GM11168 (cell line): ENCODE measurements at regions not wholly inside any gene's neighbourhood (a gene's known extent, or its start where the extent isn't known, plus 50 kb on each side); places are given as distances from the start of the nearest gene placed in this dataset.

Experiments used
- in situ Hi-C: fragments of 300-500 bp; cut with MboI; formaldehyde crosslinking; loops from one replicate; pipeline ENCODE4 v1.12.0; 2022; ENCODE audit warnings: low sequenced_read_pairs; ENCODE audit not compliant: unreplicated experiment

DNA sequence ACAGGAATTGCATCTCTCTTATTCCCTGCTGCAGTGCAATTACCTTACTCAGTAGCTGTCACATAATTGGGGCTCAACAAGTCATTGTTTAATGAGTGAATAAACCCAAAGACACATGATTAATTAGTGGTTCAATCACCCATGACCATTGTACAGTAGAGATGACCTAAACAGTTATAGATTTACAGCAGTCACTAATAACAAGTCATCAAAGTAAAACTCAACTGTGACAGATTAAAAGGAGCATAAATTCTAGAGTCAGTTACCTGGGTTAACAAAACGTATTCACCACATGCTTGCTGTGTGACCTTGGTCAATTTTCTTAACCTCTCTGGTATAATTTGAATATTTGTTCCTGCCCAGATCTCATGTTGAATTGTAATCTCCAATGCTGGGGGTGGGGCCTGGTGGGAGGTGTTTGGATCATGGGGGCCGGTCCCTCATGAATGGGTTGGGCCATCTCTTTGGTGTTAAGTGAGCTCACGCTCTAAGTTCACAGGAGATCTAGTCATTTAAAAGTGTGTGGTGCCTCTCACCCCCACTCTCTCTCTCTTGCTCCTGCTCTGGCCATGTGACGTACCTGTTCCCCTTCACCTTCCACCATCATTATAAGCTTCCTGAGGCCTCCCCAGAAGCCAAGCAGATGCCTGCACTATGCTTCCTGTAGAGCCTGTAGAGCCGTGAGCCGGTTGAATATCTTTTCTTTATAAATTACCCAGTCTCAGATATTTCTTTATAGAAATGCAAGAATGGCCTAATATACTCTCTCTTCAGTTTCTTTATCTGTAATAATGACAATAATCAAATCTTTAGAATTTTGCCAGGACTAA lies 141.9 kb upstream of the PLEKHG7 start:
- in situ Hi-C loops = loop anchor here (10.0 kb wide), 2 partner anchors 196 to 416 kb away; partner anchors contain the start of gene BTG1

DNA sequence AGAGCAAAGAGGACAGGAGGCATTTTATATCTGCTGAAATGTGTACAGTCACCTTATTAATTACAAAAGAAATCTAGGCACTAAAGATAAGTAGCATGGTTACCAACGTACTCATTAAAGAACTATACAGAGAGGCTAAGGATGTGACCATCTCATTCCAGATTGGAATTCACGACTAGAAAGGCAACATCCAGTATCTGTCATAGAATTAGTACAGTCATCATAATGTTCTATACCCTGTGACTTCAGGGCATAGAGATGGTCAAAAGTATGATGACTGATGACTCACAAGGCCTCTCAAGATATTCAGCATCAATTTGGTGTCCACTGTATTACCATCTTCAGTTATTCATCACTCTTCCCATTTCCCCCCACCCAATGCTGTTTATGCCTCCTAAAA lies 144.0 kb upstream of the PLEKHG7 start:
- in situ Hi-C loops = no loop called here

DNA sequence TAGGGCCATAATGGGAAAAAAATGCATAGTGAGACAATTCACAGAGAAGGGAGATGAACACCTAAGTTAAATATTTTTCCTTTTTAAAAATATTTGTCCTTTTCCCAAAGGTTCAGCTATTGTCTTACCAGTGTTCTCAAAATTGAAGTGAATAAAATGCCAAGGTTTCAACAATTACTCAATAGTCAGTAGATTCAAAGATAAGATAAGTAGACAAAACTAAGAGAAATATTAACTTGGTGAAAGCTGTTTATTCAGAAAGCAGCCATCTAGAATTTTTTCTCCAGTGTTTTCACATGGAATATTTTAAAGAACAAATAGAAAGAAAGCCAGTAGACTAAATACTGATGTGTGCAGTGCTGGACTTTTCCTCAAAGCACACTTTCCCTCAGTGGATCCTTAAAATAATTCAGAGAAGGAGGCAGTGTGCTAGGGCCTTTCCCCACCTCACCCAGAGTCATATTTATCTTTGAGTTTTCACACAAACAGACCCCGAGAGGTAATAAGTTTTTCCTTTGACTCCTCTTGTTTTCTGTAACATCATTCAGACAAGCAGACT lies 144.5 kb upstream of the PLEKHG7 start:
- in situ Hi-C loops = no loop called here

GRCh38 chr12:92557422-92557724 lies 145.4 kb upstream of the PLEKHG7 start:
- in situ Hi-C loops = no loop called here

DNA sequence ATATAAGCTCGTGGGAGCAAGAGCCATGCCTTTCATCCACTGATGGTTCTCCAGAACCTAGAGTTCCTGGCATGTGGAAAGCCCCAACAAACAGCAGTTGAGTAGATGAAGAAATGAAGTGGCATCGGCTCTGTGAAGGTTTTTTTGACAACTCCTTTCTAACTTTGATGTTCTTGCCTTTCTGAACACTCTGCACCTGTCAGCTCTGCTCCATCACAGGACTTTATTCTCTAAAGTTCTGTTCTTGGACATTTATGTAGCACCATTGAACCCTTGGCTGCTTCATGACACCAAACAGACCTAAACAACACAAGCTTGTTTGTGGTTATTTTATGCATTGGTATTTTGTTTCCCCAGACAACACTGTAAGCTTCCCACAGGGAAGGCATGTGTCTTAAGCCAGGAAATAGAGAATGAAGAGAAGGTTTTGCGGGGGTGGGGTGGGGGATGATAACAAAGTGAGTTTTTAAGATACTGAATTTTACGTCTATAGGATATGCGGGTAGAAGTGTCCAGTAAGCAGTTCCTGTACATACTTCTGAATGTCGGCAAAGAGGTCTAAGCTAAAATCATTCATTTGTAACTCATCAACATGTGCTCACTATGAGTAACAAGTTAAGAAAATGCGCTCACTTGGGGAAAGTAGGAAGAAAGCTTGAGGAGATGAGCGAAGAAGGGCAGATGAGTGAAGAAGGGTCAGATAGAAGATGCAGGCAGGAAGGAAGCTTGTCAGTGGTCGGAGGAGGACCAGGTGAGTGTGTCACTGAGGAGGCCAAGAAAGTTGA lies 146.0 kb upstream of the PLEKHG7 start:
- in situ Hi-C loops = no loop called here

DNA sequence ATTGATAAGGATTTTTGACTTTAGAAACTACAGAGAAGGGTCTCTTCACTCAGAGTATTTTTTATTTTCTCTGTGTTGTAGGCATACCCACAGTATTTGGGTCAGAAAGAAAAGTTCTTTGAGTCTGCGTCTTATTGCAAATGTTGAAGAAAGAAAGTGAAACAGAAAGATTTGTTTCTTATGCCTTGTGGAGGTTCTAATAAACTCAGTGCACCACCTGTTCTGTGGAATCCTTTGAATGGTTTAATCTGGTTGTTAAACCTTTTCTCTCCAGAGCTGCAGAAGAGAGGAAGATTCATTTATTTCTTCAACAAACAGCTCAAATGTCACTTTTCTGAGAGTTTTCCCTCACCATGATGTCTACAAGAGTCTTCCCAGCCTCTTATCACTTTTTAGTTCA lies 146.6 kb upstream of the PLEKHG7 start:
- in situ Hi-C loops = no loop called here

DNA sequence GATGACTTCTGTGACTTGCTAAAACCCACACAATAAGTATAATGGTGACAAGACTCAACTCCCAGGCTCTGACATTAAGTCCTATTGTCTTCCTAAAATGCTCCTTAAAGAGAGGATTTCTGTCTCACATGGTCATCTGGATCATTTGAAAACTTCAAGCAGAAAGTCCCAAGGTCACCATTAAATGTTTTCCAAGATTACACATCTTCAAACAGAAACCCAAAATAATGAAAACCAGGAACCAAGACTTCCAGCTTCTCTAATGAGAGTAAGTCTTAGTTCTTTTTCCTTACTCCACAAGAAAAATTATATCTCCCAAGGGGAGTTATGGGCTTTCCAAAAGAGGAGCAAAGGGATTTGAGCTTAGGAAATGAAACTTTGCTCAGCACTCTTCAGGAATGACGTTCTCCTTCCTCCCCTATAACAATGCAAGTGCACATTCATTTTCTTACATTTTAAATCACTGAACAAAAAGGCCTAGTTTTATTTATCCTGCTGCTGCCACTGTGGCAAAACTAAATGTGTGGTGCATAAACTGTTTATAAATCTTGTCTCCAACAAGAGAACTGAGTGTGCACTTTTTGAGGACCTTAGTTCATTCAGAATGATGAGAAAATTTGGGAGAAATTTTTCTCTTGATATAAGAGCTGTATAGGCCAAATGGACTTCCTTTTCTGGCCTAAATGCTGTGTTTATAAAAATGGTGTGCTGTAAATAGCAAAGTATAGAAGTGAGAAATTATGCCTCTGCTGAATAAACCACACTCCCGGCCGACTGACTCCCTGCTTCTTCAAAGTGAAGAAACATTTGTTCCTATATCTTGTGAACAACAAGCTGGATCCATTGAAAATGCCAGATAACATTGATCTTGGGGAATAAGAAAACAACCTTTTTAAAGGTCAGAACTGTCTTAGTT lies 148.4 kb upstream of the PLEKHG7 start:
- in situ Hi-C loops = no loop called here

DNA sequence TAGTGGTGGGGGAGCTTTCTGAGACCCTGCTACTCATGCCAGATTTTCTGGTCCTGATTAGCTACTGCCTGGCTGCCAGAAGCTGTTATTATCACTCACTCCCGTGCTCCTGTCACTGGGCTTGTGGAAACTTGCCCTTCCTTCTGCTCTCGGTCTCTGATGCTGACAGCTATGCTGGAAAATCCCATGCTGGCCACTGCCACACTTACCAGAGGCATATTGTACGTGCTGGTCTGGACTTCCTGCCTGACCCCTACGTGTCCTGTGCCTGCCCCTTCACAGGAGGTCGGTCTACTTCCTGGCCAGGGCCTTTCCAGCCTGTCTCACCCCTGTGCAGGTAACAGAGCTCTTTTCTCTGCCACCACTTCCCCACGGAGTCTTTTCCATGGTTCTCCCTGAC lies 149.4 kb upstream of the PLEKHG7 start:
- in situ Hi-C loops = no loop called here

DNA sequence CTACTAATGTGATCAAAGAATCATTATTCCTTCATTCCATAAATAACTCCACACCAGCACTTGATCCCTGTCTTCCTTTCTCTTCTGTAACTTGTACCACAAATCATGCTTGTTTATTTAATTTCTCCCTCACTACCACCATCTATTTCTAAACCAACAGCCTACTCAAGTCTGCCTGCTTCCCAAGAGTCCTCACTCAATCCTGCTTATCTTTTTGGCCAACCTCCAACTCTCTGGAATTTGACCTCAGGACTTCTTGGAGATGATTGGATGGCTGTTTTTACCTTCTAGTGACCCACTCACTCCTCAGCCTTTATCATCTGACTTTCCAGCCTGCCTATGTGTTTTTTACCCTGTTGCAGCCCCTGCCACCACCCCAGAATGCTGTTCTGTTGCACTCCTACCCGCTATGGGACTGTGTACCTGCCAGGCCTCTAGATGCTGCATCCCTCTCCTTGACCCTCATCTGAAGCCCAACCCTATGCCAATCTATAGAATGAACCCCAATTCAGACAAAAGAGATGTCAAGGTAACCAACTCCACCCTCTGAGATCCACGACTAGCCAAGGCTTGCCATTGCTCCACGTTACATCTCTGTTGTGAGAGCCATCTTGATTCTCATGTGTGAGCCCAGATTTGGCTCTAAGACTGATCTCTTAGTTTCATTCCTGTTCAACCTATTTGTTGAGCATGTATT lies 150.2 kb upstream of the PLEKHG7 start:
- in situ Hi-C loops = no loop called here

DNA sequence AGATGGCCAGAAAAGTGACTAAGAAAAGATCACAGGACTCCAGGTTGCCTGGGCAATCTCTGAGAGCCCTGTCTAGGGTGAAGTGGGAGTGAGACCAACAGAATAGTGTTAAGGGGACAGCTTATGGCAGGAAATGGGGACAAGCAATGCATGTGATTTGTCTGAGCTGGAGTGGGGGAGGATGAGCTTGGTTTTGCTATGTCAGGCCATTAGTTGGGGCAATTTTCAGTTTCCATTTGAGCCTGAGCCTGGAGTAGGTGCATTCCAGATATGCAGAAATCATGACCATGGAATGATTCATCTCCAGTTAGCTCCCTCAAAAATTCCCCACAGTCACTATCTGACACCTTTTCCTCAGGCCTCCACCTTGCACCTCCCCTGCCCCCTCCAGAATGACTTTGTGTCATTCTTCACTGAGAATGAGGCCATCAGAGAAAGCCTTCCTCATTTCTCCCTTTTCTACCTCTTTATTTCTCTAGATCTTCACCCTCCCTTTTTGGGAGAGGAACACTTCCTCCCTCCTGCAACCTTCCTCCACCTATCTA lies 150.9 kb upstream of the PLEKHG7 start:
- in situ Hi-C loops = no loop called here

DNA sequence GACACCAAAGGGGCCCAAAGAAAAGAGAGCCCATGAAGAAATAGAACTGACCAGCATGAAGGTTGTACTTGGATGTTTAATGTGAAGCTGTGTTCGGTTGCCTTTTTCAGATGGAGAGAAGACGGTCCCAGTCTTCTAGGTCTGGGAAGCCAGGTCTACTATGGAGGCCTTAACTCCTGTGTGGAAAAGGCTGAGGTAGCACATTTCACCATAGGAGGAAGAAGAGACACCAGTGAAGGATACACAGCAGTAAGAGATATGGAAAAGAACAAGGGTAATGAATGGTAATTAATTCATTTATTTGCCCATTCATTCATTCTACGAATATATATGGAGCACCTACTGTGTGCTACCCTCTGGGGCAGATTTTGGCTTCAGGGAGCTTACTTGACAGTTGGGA lies 151.6 kb upstream of the PLEKHG7 start:
- in situ Hi-C loops = no loop called here

- in situ Hi-C loops = no loop called here
Observed at GRCh38 chr12:92550661-92551060, 152.1 kb upstream of the PLEKHG7 start.

GRCh38 chr12:92550254-92550653 lies 152.5 kb upstream of the PLEKHG7 start:
- in situ Hi-C loops = no loop called here

GRCh38 chr12:92549516-92549915 lies 153.3 kb upstream of the PLEKHG7 start:
- in situ Hi-C loops = no loop called here

- in situ Hi-C loops = no loop called here
Observed at GRCh38 chr12:92547906-92548305, 154.9 kb upstream of the PLEKHG7 start.

DNA sequence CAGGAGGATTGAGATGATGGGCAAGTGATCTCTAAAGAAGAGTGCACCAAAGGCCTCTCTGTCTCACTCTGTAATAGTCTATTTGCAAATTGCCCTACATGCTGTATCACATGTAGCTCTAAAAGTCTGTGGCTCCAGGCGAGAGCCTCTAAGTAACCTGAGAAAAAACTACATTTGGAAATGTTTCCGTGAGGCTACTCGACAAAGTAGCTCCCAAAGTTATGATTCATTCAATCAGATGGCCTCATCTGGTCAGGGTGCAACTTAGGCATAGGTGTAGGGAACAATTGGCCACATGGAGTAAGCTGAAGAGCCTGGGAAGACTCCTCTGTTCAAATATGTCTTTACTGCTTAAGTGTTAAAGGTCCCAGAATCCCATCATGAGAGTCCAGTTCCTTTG lies 155.4 kb upstream of the PLEKHG7 start:
- in situ Hi-C loops = no loop called here

GRCh38 chr12:92546635-92547348 lies 156.0 kb upstream of the PLEKHG7 start:
- in situ Hi-C loops = no loop called here

GRCh38 chr12:92546259-92546634 lies 156.5 kb upstream of the PLEKHG7 start:
- in situ Hi-C loops = no loop called here

- in situ Hi-C loops = no loop called here
Observed at GRCh38 chr12:92544322-92544721, 158.5 kb upstream of the PLEKHG7 start.
